ENCODE measurements at regions not wholly inside any gene's neighbourhood (a gene's known extent, or its start where the extent isn't known, plus 50 kb on each side); places are given as distances from the start of the nearest gene placed in this dataset.

DNA sequence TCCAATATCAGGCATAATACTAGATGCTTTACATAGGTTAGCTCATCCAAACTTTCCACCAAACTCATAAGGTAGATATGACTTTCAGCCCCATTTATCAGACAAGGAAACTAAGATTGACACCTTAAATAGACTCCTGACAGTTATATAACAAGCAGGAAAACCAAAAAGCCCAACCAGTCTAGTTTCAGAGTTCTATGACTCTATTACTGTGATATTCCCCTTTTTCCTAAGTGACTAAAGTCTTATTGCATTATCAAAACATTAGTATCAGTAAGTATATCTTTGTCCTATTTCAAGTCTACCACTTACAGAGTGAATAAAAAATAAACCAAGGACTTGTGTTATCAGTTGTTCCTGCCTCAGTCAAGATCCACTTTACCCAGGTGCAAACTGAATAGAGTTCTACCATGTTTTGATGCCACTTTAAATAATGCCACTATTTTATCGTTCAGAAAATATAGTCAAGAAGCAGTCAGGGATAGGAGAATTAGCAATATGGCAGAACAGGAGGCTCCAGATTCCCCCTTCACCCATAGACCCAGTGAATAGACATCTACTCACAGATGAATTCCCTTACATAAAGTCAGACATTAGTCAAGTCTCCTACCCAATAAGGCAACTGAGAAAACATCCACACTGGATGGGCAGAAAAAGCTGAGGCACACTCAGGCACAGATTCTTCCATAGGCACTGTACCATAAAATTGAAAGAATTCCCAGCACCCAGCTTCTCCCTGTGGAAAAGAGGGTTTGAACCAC is 74.1 kb downstream of the CRPPA start:
- TF ChIP-seq, protein P1, sequence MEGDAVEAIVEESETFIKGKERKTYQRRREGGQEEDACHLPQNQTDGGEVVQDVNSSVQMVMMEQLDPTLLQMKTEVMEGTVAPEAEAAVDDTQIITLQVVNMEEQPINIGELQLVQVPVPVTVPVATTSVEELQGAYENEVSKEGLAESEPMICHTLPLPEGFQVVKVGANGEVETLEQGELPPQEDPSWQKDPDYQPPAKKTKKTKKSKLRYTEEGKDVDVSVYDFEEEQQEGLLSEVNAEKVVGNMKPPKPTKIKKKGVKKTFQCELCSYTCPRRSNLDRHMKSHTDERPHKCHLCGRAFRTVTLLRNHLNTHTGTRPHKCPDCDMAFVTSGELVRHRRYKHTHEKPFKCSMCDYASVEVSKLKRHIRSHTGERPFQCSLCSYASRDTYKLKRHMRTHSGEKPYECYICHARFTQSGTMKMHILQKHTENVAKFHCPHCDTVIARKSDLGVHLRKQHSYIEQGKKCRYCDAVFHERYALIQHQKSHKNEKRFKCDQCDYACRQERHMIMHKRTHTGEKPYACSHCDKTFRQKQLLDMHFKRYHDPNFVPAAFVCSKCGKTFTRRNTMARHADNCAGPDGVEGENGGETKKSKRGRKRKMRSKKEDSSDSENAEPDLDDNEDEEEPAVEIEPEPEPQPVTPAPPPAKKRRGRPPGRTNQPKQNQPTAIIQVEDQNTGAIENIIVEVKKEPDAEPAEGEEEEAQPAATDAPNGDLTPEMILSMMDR (IDR thresholded peaks at IDR 0.05; ENCODE audit: insufficient read depth, low read depth, low read length): no peak
- TF ChIP-seq EZH2 (IDR thresholded peaks at IDR 0.05; ENCODE audit: insufficient read depth, low read length): no peak

Measured in astrocyte (in vitro differentiated cells and primary cell).